HL-60 (cell line): ENCODE measurements at regions not wholly inside any gene's neighbourhood (a gene's known extent, or its start where the extent isn't known, plus 50 kb on each side); places are given as distances from the start of the nearest gene placed in this dataset.

ENCODE experiments used
- CTCF ChIP-seq: IDR thresholded peaks from one replicate; pipeline ENCODE4 v1.5.1; 2011; ENCODE audit warnings: low read length, control low read depth, inconsistent platforms; ENCODE audit not compliant: insufficient read depth
- GABPA ChIP-seq: IDR thresholded peaks from 2 replicates; pipeline ENCODE4 v1.6.1; 2012; ENCODE audit warnings: low read depth
- POLR2AphosphoS5 ChIP-seq: IDR thresholded peaks from 2 replicates; pipeline ENCODE4 v1.6.1; 2012; ENCODE audit warnings: low read depth
- REST ChIP-seq: IDR thresholded peaks from 2 replicates; pipeline ENCODE4 v1.6.1; 2012; ENCODE audit warnings: low read depth; ENCODE audit not compliant: insufficient replicate concordance
- SPI1 ChIP-seq: IDR thresholded peaks from 2 replicates; pipeline ENCODE4 v1.6.1; 2012; ENCODE audit warnings: low read depth, mild to moderate bottlenecking, borderline replicate concordance

- no peak for TF ChIP-seq CTCF
- TF ChIP-seq GABPA, result no peak
- TF ChIP-seq POLR2AphosphoS5, result no peak
- TF ChIP-seq REST, result no peak
- no peak for TF ChIP-seq SPI1
These were observed 936.9 kb downstream of the SORCS3 start for GRCh38 chr10:105577865-105578607.
